Esophagus muscularis mucosa (tissue), 4 donors: ENCODE measurements at regions not wholly inside any gene's neighbourhood (a gene's known extent, or its start where the extent isn't known, plus 50 kb on each side); places are given as distances from the start of the nearest gene placed in this dataset.

Source experiments
- CTCF ChIP-seq, 3 experiments: fragments of 200-600 bp in 2 of 3; fragments of 450-650 bp in 1 of 3; sonication (generic) in 2 of 3; IDR thresholded peaks; one replicate each; pipeline ENCODE4 v1.5.1; 2017 to 2019; ENCODE audit warnings: antibody characterized with exemption in 3 of 3, mild to moderate bottlenecking in 2 of 3, moderate library complexity in 1 of 3
- EP300 ChIP-seq: sonication (generic); formaldehyde crosslinking; IDR thresholded peaks from one replicate; pipeline ENCODE4 v1.6.1; 2017; ENCODE audit warnings: antibody characterized with exemption
- POLR2A ChIP-seq: fragments of 450-650 bp; IDR thresholded peaks from one replicate; pipeline ENCODE4 v1.6.1; 2017; ENCODE audit warnings: antibody characterized with exemption, moderate library complexity, mild to moderate bottlenecking, low read depth

GRCh38 chr5:147040856-147041255 lies 162.3 kb upstream of the PPP2R2B start:
- TF ChIP-seq EP300, result no peak
- TF ChIP-seq POLR2A, result no peak
- TF ChIP-seq CTCF (IDR thresholded peaks at IDR 0.05), result no peak
